ENCODE measurements at regions not wholly inside any gene's neighbourhood (a gene's known extent, or its start where the extent isn't known, plus 50 kb on each side); places are given as distances from the start of the nearest gene placed in this dataset.

DNA sequence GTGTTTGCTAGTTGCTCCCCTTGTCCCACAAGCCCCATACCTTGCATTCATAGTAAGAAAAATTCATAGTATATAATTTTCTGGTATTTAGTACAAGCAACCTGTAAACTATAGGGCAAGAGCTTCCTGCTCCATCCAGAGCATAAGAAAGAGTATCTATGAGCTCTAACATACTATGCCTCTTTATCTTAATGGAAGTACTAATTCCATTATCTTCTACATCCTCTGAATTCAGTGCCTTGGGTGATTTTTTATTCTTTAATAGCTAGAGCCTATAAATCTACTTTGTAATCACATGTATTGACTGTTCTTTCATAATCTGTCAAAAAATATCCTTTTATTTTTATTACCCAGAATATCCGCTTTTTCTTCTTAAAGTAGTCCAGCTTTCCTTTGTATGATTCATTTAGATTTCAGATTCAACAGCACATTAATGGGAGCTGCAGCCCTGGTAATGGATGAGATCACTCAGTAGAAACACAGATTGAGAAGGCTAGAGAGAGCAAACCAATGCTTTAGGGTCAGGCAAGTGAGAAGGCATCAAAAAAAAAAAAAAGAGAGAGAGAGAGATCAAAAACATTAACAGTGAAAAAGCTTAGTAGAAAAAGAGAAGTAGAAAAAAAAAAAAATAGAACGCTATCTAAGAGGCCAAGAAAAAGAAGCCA, 511.5 kb upstream of the NAALADL2 start:
- Histone ChIP-seq H3K9ac (replicated peaks; ENCODE audit: extremely low read depth, insufficient read depth, low read length) (no peak overlapping the region), H2AFZ (ENCODE audit: low read depth, low read length) (no peak overlapping the region), H3K4me2 (ENCODE audit: insufficient read depth, low read length) (no peak overlapping the region), H4K20me1 (replicated peaks; ENCODE audit: control insufficient read depth, extremely low read depth, insufficient read depth, low read length) (no peaks in the 10 kb centered on the region), H3K27ac (ENCODE audit: insufficient read depth, low read depth, low read length) (no peak overlapping the region), H3K27me3 (ENCODE audit: control insufficient read depth in 2 of 2, insufficient read depth in 2 of 2, low read length in 2 of 2) (no peaks in the 10 kb centered on the region), H3K4me1 (ENCODE audit: control insufficient read depth, extremely low read depth, insufficient read depth, low read length) (no peaks in the 10 kb centered on the region), H3K36me3 (ENCODE audit: control insufficient read depth in 2 of 2, extremely low read depth in 1 of 2, insufficient read depth in 2 of 2, low read length in 2 of 2) (no peaks in the 10 kb centered on the region), H3K9me1 (replicated peaks; ENCODE audit: control insufficient read depth, extremely low read depth, insufficient read depth, low read length) (no peaks in the 10 kb centered on the region), H3K9me3 (replicated peaks; ENCODE audit: control insufficient read depth, insufficient read depth, low read length) (no peaks in the 10 kb centered on the region), H3K79me2 (ENCODE audit: control insufficient read depth, insufficient read depth, low read length) (no peaks in the 10 kb centered on the region), H3K4me3 (replicated peaks in 1 of 3; ENCODE audit: insufficient read depth in 1 of 3, low read depth in 1 of 3, low read length in 3 of 3) (no peak overlapping the region)
- no peak for FAIRE-seq
- POLR2A ChIA-PET: no interaction called here
- CTCF ChIA-PET: interaction anchor here (0.7 to 1.0 kb wide), 2 partner anchors 8 to 14 kb away, joined by 3 to 4 read pairs; no protein-coding TSS in a partner anchor
- no TSS peak for BruUV-seq (replicated peaks)
- TF ChIP-seq GATA2 (IDR thresholded peaks at IDR 0.05; ENCODE audit: insufficient read depth, insufficient read length, low read depth, low read length): no peak
- no peak for TF ChIP-seq JUN (IDR thresholded peaks at IDR 0.05; ENCODE audit: borderline replicate concordance, insufficient read depth, insufficient read length, low read depth)
- TF ChIP-seq MYC (IDR thresholded peaks at IDR 0.05; ENCODE audit: low read depth, low read length): no peak
- no peak for TF ChIP-seq CTCF (IDR thresholded peaks at IDR 0.05; ENCODE audit: extremely low read depth in 1 of 2, insufficient read depth in 1 of 2, low read depth in 1 of 2, low read length in 2 of 2)
- no peak for TF ChIP-seq POLR2A (IDR thresholded peaks at IDR 0.05; ENCODE audit: low read depth, low read length)
- TF ChIP-seq MAX (IDR thresholded peaks at IDR 0.05; ENCODE audit: insufficient read depth, insufficient read length): no peak
- TF ChIP-seq POLR2AphosphoS5 (IDR thresholded peaks at IDR 0.05; ENCODE audit: insufficient read depth, low read depth, low read length): no peak
- TF ChIP-seq FOS (IDR thresholded peaks at IDR 0.05; ENCODE audit: borderline replicate concordance, insufficient read depth, low read length): no peak
- TF ChIP-seq EZH2 (IDR thresholded peaks at IDR 0.05; ENCODE audit: borderline replicate concordance, low read depth, low read length, severe bottlenecking): no peak
- dilution Hi-C loops (cut with MboI; ENCODE audit: extremely low pct_ligation_motif_present, low sequenced_read_pairs): no loop called here
- intact Hi-C loops (cut with micrococcal nuclease): no loop called here
- DNase-seq (ENCODE audit: low read depth, low spot score): no peak

All from endothelial cell of umbilical vein (primary cell).